Ovary (tissue), 1 donor: ENCODE measurements at regions not wholly inside any gene's neighbourhood (a gene's known extent, or its start where the extent isn't known, plus 50 kb on each side); places are given as distances from the start of the nearest gene placed in this dataset.

Experiments
- EP300 ChIP-seq: sonication (generic); formaldehyde crosslinking; IDR thresholded peaks from one replicate; pipeline ENCODE4 v1.6.1; 2017; ENCODE audit warnings: antibody characterized with exemption
- POLR2A ChIP-seq: fragments of 450-650 bp; IDR thresholded peaks from one replicate; pipeline ENCODE4 v1.6.1; 2017; ENCODE audit warnings: antibody characterized with exemption, mild to moderate bottlenecking, moderate library complexity

DNA sequence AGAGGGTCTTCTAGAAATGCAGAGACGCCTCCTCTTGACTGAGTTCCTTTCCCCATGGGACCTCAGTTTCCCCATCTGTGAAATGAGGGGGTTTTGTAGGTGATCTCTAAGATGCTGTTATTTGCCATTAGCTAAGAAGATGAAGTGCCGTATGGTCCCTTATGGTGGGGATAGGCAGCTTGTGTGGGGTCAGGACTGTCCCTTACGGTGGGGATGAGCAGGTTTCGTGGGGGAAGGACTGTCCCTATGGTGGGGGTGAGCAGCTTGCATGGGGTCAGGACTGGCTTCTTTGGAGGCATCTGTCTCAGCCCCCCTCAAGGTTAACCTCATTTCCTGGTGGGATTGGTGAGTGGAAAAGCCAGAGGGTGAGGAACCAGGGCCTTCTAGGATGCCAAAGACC lies 148.3 kb upstream of the GPR26 start:
- no peak for TF ChIP-seq POLR2A
- TF ChIP-seq EP300, result no peak
